Karpas-422 (cell line): ENCODE measurements at regions not wholly inside any gene's neighbourhood (a gene's known extent, or its start where the extent isn't known, plus 50 kb on each side); places are given as distances from the start of the nearest gene placed in this dataset.

Experiments
- DNase-seq: peaks from one replicate; pipeline ENCODE4 v3.0.0-alpha.2; 2015
- H2AFZ ChIP-seq: fragments of 200-600 bp; sonication (generic); 2 replicates; pipeline ENCODE4 v1.6.1; 2014; ENCODE audit warnings: antibody characterized with exemption, low read length, mixed read lengths
- H3K27ac ChIP-seq: fragments of 200-600 bp; sonication (generic); 2 replicates; pipeline ENCODE4 v1.5.1; 2014; ENCODE audit warnings: mild to moderate bottlenecking, low read length, moderate library complexity
- H3K27me3 ChIP-seq: fragments of 200-600 bp; sonication (generic); 2 replicates; pipeline ENCODE4 v1.6.1; 2014; ENCODE audit warnings: low read length, mixed read lengths
- H3K36me3 ChIP-seq: fragments of 200-600 bp; sonication (generic); 2 replicates; pipeline ENCODE4 v1.6.1; 2014; ENCODE audit warnings: low read length, mixed read lengths; ENCODE audit not compliant: insufficient read depth
- H3K4me1 ChIP-seq: fragments of 200-600 bp; sonication (generic); 2 replicates; pipeline ENCODE4 v1.6.1; 2014; ENCODE audit warnings: mild to moderate bottlenecking, low read length, mixed read lengths
- H3K4me2 ChIP-seq: fragments of 200-600 bp; sonication (generic); 2 replicates; pipeline ENCODE4 v1.6.1; 2014; ENCODE audit warnings: low read length, low read depth, mild to moderate bottlenecking; ENCODE audit not compliant: poor library complexity, severe bottlenecking
- H3K4me3 ChIP-seq: fragments of 200-600 bp; sonication (generic); 2 replicates; pipeline ENCODE4 v1.5.1; 2014; ENCODE audit warnings: mild to moderate bottlenecking, antibody characterized with exemption, low read length, mixed read lengths
- H3K79me2 ChIP-seq: fragments of 200-600 bp; sonication (generic); 2 replicates; pipeline ENCODE4 v1.6.1; 2014; ENCODE audit warnings: mild to moderate bottlenecking, low read length, mixed read lengths
- H3K9ac ChIP-seq: fragments of 200-600 bp; sonication (generic); 2 replicates; pipeline ENCODE4 v1.6.0; 2014; ENCODE audit warnings: low read length
- H3K9me2 ChIP-seq: fragments of 200-600 bp; sonication (generic), shearing (Covaris generic); replicated peaks from 2 replicates; pipeline ENCODE4 v1.6.0; 2014; ENCODE audit warnings: mild to moderate bottlenecking, low read length, moderate library complexity; ENCODE audit not compliant: insufficient read depth
- H3K9me3 ChIP-seq: fragments of 300-700, 200-600 bp; sonication (generic); 2 replicates; pipeline ENCODE4 v1.6.1; 2014; ENCODE audit warnings: low read length, mixed read lengths
- H4K20me1 ChIP-seq: fragments of 200-600 bp; sonication (generic); 2 replicates; pipeline ENCODE4 v1.6.1; 2014; ENCODE audit warnings: mild to moderate bottlenecking, antibody characterized with exemption, low read length, low read depth; ENCODE audit not compliant: insufficient read depth

- H3K79me2 ChIP-seq: no peaks in the 10 kb centered on the region
- H3K27ac ChIP-seq: no peak overlapping the region
- no peaks in the 10 kb centered on the region for H3K4me1 ChIP-seq
- H3K4me2 ChIP-seq: no peak overlapping the region
- no peak overlapping the region for H3K9ac ChIP-seq
- H4K20me1 ChIP-seq: no peaks in the 10 kb centered on the region
- no peak for DNase-seq
- no peaks in the 10 kb centered on the region for H3K36me3 ChIP-seq
- H3K27me3 ChIP-seq: no peaks in the 10 kb centered on the region
- H3K9me3 ChIP-seq: no peaks in the 10 kb centered on the region
- H3K9me2 ChIP-seq: no peaks in the 10 kb centered on the region
- no peak overlapping the region for H2AFZ ChIP-seq
- H3K4me3 ChIP-seq: no peak overlapping the region
Measured at GRCh38 chr7:98456866-98457265, 56.0 kb upstream of the BAIAP2L1 start.

DNA sequence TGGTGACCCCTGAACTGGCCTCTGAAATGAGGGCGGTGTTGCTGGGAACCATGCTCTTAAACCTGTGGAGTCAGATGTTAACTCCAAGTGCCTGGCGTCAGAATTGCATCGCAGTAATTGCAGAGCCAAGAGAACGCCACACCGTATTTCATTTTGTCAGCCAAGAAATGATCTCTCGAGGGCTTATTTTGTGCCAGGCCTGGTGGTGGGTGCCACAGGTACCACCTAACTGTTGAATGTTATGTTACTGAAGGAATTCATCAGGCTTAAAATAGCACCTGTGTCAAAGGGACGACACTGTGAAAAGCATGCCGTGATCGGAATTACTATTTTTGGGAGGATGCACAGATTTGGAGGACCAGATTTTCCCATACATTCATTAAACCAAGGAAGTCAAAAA is 51.9 kb upstream of the BAIAP2L1 start:
- no peak for DNase-seq
- H3K9ac ChIP-seq: no peak overlapping the region
- H3K9me3 ChIP-seq: no peaks in the 10 kb centered on the region
- H4K20me1 ChIP-seq: no peaks in the 10 kb centered on the region
- no peak overlapping the region for H2AFZ ChIP-seq
- H3K36me3 ChIP-seq: no peaks in the 10 kb centered on the region
- H3K4me3 ChIP-seq: no peak overlapping the region
- no peaks in the 10 kb centered on the region for H3K79me2 ChIP-seq
- no peaks in the 10 kb centered on the region for H3K27me3 ChIP-seq
- no peak overlapping the region for H3K4me2 ChIP-seq
- H3K9me2 ChIP-seq: no peaks in the 10 kb centered on the region
- H3K27ac ChIP-seq: no peak overlapping the region
- no peaks in the 10 kb centered on the region for H3K4me1 ChIP-seq
